ENCODE measurements at regions not wholly inside any gene's neighbourhood (a gene's known extent, or its start where the extent isn't known, plus 50 kb on each side); places are given as distances from the start of the nearest gene placed in this dataset.

GRCh38 chr2:120552079-120552478, 183.6 kb upstream of the GLI2 start (continued):
- TF ChIP-seq HMGXB3 (CRISPR knock-in tag; IDR thresholded peaks at IDR 0.05; ENCODE audit: borderline replicate concordance) (no peak), KMT2B (CRISPR knock-in tag; IDR thresholded peaks at IDR 0.05) (no peak), ZNF572 (CRISPR knock-in tag; IDR thresholded peaks at IDR 0.05) (0 out of 2 replicates have a peak, but pooled peaks have one; percentile 69), ZNF570 (CRISPR knock-in tag; IDR thresholded peaks at IDR 0.05; ENCODE audit: borderline replicate concordance) (no peak), NRL (CRISPR knock-in tag; IDR thresholded peaks at IDR 0.05; ENCODE audit: borderline replicate concordance) (peak; percentile 75; the same call in 1 of the 2 replicates), FOXO1 (CRISPR knock-in tag; IDR thresholded peaks at IDR 0.05) (no peak), ZNF780A (CRISPR knock-in tag; IDR thresholded peaks at IDR 0.05) (no peak), ZFP36 (IDR thresholded peaks at IDR 0.05; ENCODE audit: borderline replicate concordance, low read depth, low read length, partially characterized antibody) (no peak), FOSL1 (CRISPR knock-in tag; IDR thresholded peaks at IDR 0.05; ENCODE audit: borderline replicate concordance) (no peak), ZNF644 (CRISPR knock-in tag; IDR thresholded peaks at IDR 0.05; ENCODE audit: low read depth) (no peak), ZBTB33 (CRISPR knock-in tag; IDR thresholded peaks at IDR 0.05) (peak; percentile 98), ZNF362 (CRISPR knock-in tag; IDR thresholded peaks at IDR 0.05; ENCODE audit: borderline replicate concordance) (no peak), SP5 (CRISPR knock-in tag; IDR thresholded peaks at IDR 0.05; ENCODE audit: borderline replicate concordance, low read depth) (no peak), MYC (CRISPR knock-in tag; IDR thresholded peaks at IDR 0.05; ENCODE audit: borderline replicate concordance) (peak; percentile 41; the same call in 1 of the 2 replicates), ZNF605 (CRISPR knock-in tag; IDR thresholded peaks at IDR 0.05) (no peak), SP2 (CRISPR knock-in tag; IDR thresholded peaks at IDR 0.05) (0 out of 2 replicates have a peak, but pooled peaks have one; percentile 11), ATRX (CRISPR knock-in tag; IDR thresholded peaks at IDR 0.05; ENCODE audit: borderline replicate concordance) (no peak), ZBTB38 (CRISPR knock-in tag; IDR thresholded peaks at IDR 0.05) (peak; percentile 40; the same call in 1 of the 2 replicates)
- TF ChIP-seq, protein P1, sequence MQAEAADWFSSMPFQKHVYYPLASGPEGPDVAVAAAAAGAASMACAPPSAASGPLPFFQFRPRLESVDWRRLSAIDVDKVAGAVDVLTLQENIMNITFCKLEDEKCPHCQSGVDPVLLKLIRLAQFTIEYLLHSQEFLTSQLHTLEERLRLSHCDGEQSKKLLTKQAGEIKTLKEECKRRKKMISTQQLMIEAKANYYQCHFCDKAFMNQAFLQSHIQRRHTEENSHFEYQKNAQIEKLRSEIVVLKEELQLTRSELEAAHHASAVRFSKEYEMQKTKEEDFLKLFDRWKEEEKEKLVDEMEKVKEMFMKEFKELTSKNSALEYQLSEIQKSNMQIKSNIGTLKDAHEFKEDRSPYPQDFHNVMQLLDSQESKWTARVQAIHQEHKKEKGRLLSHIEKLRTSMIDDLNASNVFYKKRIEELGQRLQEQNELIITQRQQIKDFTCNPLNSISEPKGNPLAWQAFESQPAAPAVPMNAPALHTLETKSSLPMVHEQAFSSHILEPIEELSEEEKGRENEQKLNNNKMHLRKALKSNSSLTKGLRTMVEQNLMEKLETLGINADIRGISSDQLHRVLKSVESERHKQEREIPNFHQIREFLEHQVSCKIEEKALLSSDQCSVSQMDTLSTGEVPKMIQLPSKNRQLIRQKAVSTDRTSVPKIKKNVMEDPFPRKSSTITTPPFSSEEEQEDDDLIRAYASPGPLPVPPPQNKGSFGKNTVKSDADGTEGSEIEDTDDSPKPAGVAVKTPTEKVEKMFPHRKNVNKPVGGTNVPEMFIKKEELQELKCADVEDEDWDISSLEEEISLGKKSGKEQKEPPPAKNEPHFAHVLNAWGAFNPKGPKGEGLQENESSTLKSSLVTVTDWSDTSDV (CRISPR knock-in tag; IDR thresholded peaks at IDR 0.05) = peak; percentile 76; the same call in 1 of the 2 replicates
- TF ChIP-seq, protein P2, sequence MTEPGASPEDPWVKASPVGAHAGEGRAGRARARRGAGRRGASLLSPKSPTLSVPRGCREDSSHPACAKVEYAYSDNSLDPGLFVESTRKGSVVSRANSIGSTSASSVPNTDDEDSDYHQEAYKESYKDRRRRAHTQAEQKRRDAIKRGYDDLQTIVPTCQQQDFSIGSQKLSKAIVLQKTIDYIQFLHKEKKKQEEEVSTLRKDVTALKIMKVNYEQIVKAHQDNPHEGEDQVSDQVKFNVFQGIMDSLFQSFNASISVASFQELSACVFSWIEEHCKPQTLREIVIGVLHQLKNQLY (CRISPR knock-in tag; IDR thresholded peaks at IDR 0.05) = no peak
